ENCODE measurements at regions not wholly inside any gene's neighbourhood (a gene's known extent, or its start where the extent isn't known, plus 50 kb on each side); places are given as distances from the start of the nearest gene placed in this dataset.

- no peak for DNase-seq (ENCODE audit: low spot score)
These were observed 228.1 kb upstream of the STEAP1 start for GRCh38 chr7:89926194-89926593.

- DNase-seq (ENCODE audit: low spot score): peak; percentile 22
These were observed 227.6 kb upstream of the STEAP1 start for GRCh38 chr7:89926701-89927100.

GRCh38 chr7:89927762-89928161 lies 226.5 kb upstream of the STEAP1 start:
- no peak for DNase-seq (ENCODE audit: low spot score)

GRCh38 chr7:89928451-89928850 lies 225.8 kb upstream of the STEAP1 start:
- DNase-seq (ENCODE audit: low spot score): no peak

- no peak for DNase-seq (ENCODE audit: low spot score)
These were observed 220.2 kb upstream of the STEAP1 start for GRCh38 chr7:89934101-89934500.

- DNase-seq (ENCODE audit: low spot score): no peak
These were observed 210.7 kb upstream of the STEAP1 start for GRCh38 chr7:89943525-89944050.

- no peak for DNase-seq (ENCODE audit: low spot score)
These were observed 195.7 kb upstream of the STEAP1 start for GRCh38 chr7:89958525-89959068.

- peak; percentile 2 for DNase-seq (ENCODE audit: low spot score)
These were observed 188.1 kb upstream of the STEAP1 start for GRCh38 chr7:89966067-89966664.

- DNase-seq (ENCODE audit: low spot score): no peak
These were observed 178.7 kb upstream of the STEAP1 start for GRCh38 chr7:89975577-89975976.

- DNase-seq (ENCODE audit: low spot score): no peak
These were observed 166.6 kb upstream of the STEAP1 start for GRCh38 chr7:89987665-89988064.

- no peak for DNase-seq (ENCODE audit: low spot score)
These were observed 166.2 kb upstream of the STEAP1 start for GRCh38 chr7:89988074-89988473.

- DNase-seq (ENCODE audit: low spot score): no peak
These were observed 164.8 kb upstream of the STEAP1 start for GRCh38 chr7:89989454-89989853.

GRCh38 chr7:89994483-89994882 lies 159.8 kb upstream of the STEAP1 start:
- no peak for DNase-seq (ENCODE audit: low spot score)

GRCh38 chr7:89998554-89998953 lies 155.7 kb upstream of the STEAP1 start:
- no peak for DNase-seq (ENCODE audit: low spot score)

GRCh38 chr7:90005836-90006235 lies 148.4 kb upstream of the STEAP1 start:
- no peak for DNase-seq (ENCODE audit: low spot score)

- DNase-seq (ENCODE audit: low spot score): no peak
These were observed 147.1 kb upstream of the STEAP1 start for GRCh38 chr7:90007001-90007654.

GRCh38 chr7:90007831-90008230 lies 146.4 kb upstream of the STEAP1 start:
- DNase-seq (ENCODE audit: low spot score): no peak

- no peak for DNase-seq (ENCODE audit: low spot score)
These were observed 132.1 kb upstream of the STEAP1 start for GRCh38 chr7:90022213-90022612.

- no peak for DNase-seq (ENCODE audit: low spot score)
These were observed 128.5 kb upstream of the STEAP1 start for GRCh38 chr7:90025771-90026170.

- no peak for DNase-seq (ENCODE audit: low spot score)
These were observed 120.4 kb upstream of the STEAP1 start for GRCh38 chr7:90033850-90034249.

GRCh38 chr7:90053094-90053493 lies 101.2 kb upstream of the STEAP1 start:
- DNase-seq (ENCODE audit: low spot score): no peak

GRCh38 chr7:90061077-90061476 lies 93.2 kb upstream of the STEAP1 start:
- no peak for DNase-seq (ENCODE audit: low spot score)

- no peak for DNase-seq (ENCODE audit: low spot score)
These were observed 89.9 kb upstream of the STEAP1 start for GRCh38 chr7:90064370-90064769.

- DNase-seq (ENCODE audit: low spot score): no peak
These were observed 87.1 kb upstream of the STEAP1 start for GRCh38 chr7:90067171-90067570.

All from pons (tissue), 1 donor.